ENCODE measurements at regions not wholly inside any gene's neighbourhood (a gene's known extent, or its start where the extent isn't known, plus 50 kb on each side); places are given as distances from the start of the nearest gene placed in this dataset.

DNA sequence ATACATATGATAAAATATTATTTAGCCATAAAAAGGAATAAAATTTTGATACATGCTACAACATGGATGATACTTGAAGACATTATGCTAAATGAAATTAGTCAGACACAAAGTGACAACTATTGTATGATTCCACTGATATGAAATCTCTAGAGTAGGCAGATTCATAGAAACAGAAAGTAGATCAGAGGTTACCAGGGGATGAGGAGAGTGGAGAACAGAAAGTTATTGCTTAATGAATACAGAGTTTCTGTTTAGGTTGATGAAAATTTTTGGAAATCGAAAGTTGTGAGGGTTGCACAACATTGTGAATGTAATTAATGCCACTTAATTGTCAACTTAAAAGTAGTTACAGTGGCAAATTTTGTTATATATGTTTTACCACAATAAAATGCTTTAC is 315.7 kb upstream of the USP25 start:
- TF ChIP-seq PATZ1 (CRISPR knock-in tag; IDR thresholded peaks at IDR 0.05; ENCODE audit: borderline replicate concordance) (no peak), BACH2 (CRISPR knock-in tag; IDR thresholded peaks at IDR 0.05; ENCODE audit: borderline replicate concordance) (no peak), GLIS3 (CRISPR knock-in tag; IDR thresholded peaks at IDR 0.05) (no peak), ZC3H10 (CRISPR knock-in tag; IDR thresholded peaks at IDR 0.05) (no peak), ESRRG (CRISPR knock-in tag; IDR thresholded peaks at IDR 0.05) (no peak), ZFP30 (CRISPR knock-in tag; IDR thresholded peaks at IDR 0.05) (no peak), ZNF8 (CRISPR knock-in tag; IDR thresholded peaks at IDR 0.05) (no peak), CSDC2 (CRISPR knock-in tag; IDR thresholded peaks at IDR 0.05) (no peak), CREB5 (CRISPR knock-in tag; IDR thresholded peaks at IDR 0.05; ENCODE audit: low read depth) (no peak)
- TF ChIP-seq, protein P1, sequence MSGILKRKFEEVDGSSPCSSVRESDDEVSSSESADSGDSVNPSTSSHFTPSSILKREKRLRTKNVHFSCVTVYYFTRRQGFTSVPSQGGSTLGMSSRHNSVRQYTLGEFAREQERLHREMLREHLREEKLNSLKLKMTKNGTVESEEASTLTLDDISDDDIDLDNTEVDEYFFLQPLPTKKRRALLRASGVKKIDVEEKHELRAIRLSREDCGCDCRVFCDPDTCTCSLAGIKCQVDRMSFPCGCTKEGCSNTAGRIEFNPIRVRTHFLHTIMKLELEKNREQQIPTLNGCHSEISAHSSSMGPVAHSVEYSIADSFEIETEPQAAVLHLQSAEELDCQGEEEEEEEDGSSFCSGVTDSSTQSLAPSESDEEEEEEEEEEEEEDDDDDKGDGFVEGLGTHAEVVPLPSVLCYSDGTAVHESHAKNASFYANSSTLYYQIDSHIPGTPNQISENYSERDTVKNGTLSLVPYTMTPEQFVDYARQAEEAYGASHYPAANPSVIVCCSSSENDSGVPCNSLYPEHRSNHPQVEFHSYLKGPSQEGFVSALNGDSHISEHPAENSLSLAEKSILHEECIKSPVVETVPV (CRISPR knock-in tag; IDR thresholded peaks at IDR 0.05), result no peak

All from SK-N-SH treated with all-trans-retinoic acid at 6 μM for 48 hours (cell line).